ENCODE measurements at regions not wholly inside any gene's neighbourhood (a gene's known extent, or its start where the extent isn't known, plus 50 kb on each side); places are given as distances from the start of the nearest gene placed in this dataset.
"Not testable (repeated sequence)": the region's sequence is repeated elsewhere in the genome, so short reads cannot be mapped to it uniquely, and the experiment has no call there.

GRCh38 chr22:23500508-23501260 is 79.4 kb downstream of the IGLL1 start:
- DNase-seq (ENCODE audit: low spot score): no peak

GRCh38 chr22:23499845-23500500 is 80.1 kb downstream of the IGLL1 start:
- DNase-seq (ENCODE audit: low spot score): no peak

- DNase-seq (ENCODE audit: low spot score): no peak
Measured at GRCh38 chr22:23498811-23499798, 81.0 kb downstream of the IGLL1 start.

GRCh38 chr22:23497889-23498288 is 82.2 kb downstream of the IGLL1 start:
- not testable (repeated sequence) for DNase-seq (ENCODE audit: low spot score)

GRCh38 chr22:23497016-23497885 is 82.8 kb downstream of the IGLL1 start:
- no peak for DNase-seq (ENCODE audit: low spot score)

GRCh38 chr22:23496445-23496833 is 83.7 kb downstream of the IGLL1 start:
- no peak for DNase-seq (ENCODE audit: low spot score)

GRCh38 chr22:23495614-23496444 is 84.3 kb downstream of the IGLL1 start:
- DNase-seq (ENCODE audit: low spot score): no peak

- DNase-seq (ENCODE audit: low spot score): no peak
Measured at GRCh38 chr22:23494930-23495266, 85.2 kb downstream of the IGLL1 start.

GRCh38 chr22:23485490-23485889 is 94.6 kb downstream of the IGLL1 start:
- no peak for DNase-seq (ENCODE audit: low spot score)

- DNase-seq (ENCODE audit: low spot score): no peak
Measured at GRCh38 chr22:23484651-23485050, 95.4 kb downstream of the IGLL1 start.

- DNase-seq (ENCODE audit: low spot score): no peak
Measured at GRCh38 chr22:23481369-23481768, 98.7 kb downstream of the IGLL1 start.

GRCh38 chr22:23478175-23478574 is 101.9 kb downstream of the IGLL1 start:
- DNase-seq (ENCODE audit: low spot score): no peak

GRCh38 chr22:23474531-23474930 is 105.6 kb downstream of the IGLL1 start:
- not testable (repeated sequence) for DNase-seq (ENCODE audit: low spot score)

GRCh38 chr22:23473901-23474300 is 106.2 kb downstream of the IGLL1 start:
- no peak for DNase-seq (ENCODE audit: low spot score)

GRCh38 chr22:23472376-23472775 is 107.7 kb downstream of the IGLL1 start:
- DNase-seq (ENCODE audit: low spot score): not testable (repeated sequence)

GRCh38 chr22:23471698-23472097 is 108.4 kb downstream of the IGLL1 start:
- no peak for DNase-seq (ENCODE audit: low spot score)

- no peak for DNase-seq (ENCODE audit: low spot score)
Measured at GRCh38 chr22:23470811-23471389, 109.2 kb downstream of the IGLL1 start.

- DNase-seq (ENCODE audit: low spot score): no peak
Measured at GRCh38 chr22:23467721-23468294, 112.3 kb downstream of the IGLL1 start.

GRCh38 chr22:23466351-23466750 is 113.7 kb downstream of the IGLL1 start:
- DNase-seq (ENCODE audit: low spot score): no peak

GRCh38 chr22:23464796-23465195 is 115.3 kb downstream of the IGLL1 start:
- not testable (repeated sequence) for DNase-seq (ENCODE audit: low spot score)

Measured in AG08396 (cell line).